ENCODE measurements at regions not wholly inside any gene's neighbourhood (a gene's known extent, or its start where the extent isn't known, plus 50 kb on each side); places are given as distances from the start of the nearest gene placed in this dataset.

GRCh38 chr5:97554977-97555643 is 372.1 kb upstream of the RIOK2 start:
- Histone ChIP-seq H3K9ac (replicated peaks in 1 of 4; ENCODE audit: extremely low read depth in 1 of 4, low read depth in 3 of 4, low read length in 3 of 4) (no peak overlapping the region), H3K23me2 (ENCODE audit: low read depth, low read length) (no peaks in the 10 kb centered on the region), H2AFZ (ENCODE audit: low read length) (0 out of 2 replicates have a peak overlapping the region, but pooled peaks have one; percentile 39), H3K79me1 (ENCODE audit: low read depth, low read length) (no peaks in the 10 kb centered on the region), H3K4ac (replicated peaks; ENCODE audit: insufficient read length, low read depth, low read length) (no peak overlapping the region), H3K18ac (ENCODE audit: extremely low read depth, low read length) (no peak overlapping the region), H4K20me1 (replicated peaks in 1 of 2; ENCODE audit: control insufficient read depth in 1 of 2, insufficient read depth in 2 of 2, low read length in 2 of 2) (no peaks in the 10 kb centered on the region), H3K14ac (ENCODE audit: insufficient read length) (no peak overlapping the region), H2BK20ac (ENCODE audit: low read length) (no peak overlapping the region), H3K27ac (ENCODE audit: low read depth, low read length) (no peak overlapping the region), H3K79me2 (ENCODE audit: control insufficient read depth in 1 of 2, insufficient read depth in 2 of 2, low read length in 2 of 2) (no peaks in the 10 kb centered on the region), H3K9me3 (ENCODE audit: insufficient read depth in 2 of 2, low read depth in 1 of 2, low read length in 1 of 2) (no peaks in the 10 kb centered on the region), H3K4me2 (ENCODE audit: insufficient read depth in 1 of 2, low read depth in 2 of 2, low read length in 2 of 2) (no peak overlapping the region), H2AK5ac (ENCODE audit: low read depth, low read length) (no peak overlapping the region), H4K8ac (ENCODE audit: extremely low read depth, insufficient read depth, low read length) (0 out of 2 replicates have a peak overlapping the region, but pooled peaks have one; percentile 1), H2BK5ac (ENCODE audit: low read depth, low read length) (no peak overlapping the region), H2BK12ac (ENCODE audit: low read depth, low read length) (no peak overlapping the region), H3K4me1 (replicated peaks in 1 of 4; ENCODE audit: control insufficient read depth in 3 of 4, insufficient read depth in 4 of 4, low read length in 3 of 4) (no peaks in the 10 kb centered on the region), H3K56ac (replicated peaks; ENCODE audit: insufficient read length, low read depth, low read length) (no peak overlapping the region), H3K36me3 (ENCODE audit: control insufficient read depth in 2 of 4, insufficient read depth in 4 of 4, low read length in 3 of 4) (no peaks in the 10 kb centered on the region), H3K27me3 (replicated peaks in 1 of 4; ENCODE audit: control insufficient read depth in 3 of 4, extremely low read depth in 1 of 4, insufficient read depth in 3 of 4, low read length in 3 of 4) (no peaks in the 10 kb centered on the region), H2BK120ac (replicated peaks; ENCODE audit: low read depth, low read length) (no peak overlapping the region), H2BK15ac (ENCODE audit: low read length) (no peak overlapping the region), H3K4me3 (ENCODE audit: extremely low read depth in 1 of 4, insufficient read depth in 2 of 4, low read depth in 3 of 4, low read length in 4 of 4) (no peak overlapping the region), H4K91ac (replicated peaks; ENCODE audit: insufficient read length, low read length) (no peak overlapping the region), H3K23ac (ENCODE audit: insufficient read length) (no peak overlapping the region), H4K5ac (ENCODE audit: insufficient read length, low read depth, low read length) (no peak overlapping the region)
- no peak for FAIRE-seq
- TF ChIP-seq CBX8 (IDR thresholded peaks at IDR 0.05; ENCODE audit: borderline replicate concordance, low read depth, low read length) (no peak), GABPA (IDR thresholded peaks at IDR 0.05; ENCODE audit: borderline replicate concordance, insufficient read depth, low read length) (no peak), BCL11A (IDR thresholded peaks at IDR 0.05; ENCODE audit: low read depth in 2 of 2, low read length in 2 of 2) (no peak), POU5F1 (IDR thresholded peaks at IDR 0.05; ENCODE audit: low read depth, low read length) (no peak), CEBPB (IDR thresholded peaks at IDR 0.05; ENCODE audit: low read depth, low read length) (no peak), NRF1 (IDR thresholded peaks at IDR 0.05; ENCODE audit: low read depth, low read length) (no peak), KDM5A (IDR thresholded peaks at IDR 0.05; ENCODE audit: low read length) (no peak), HDAC2 (IDR thresholded peaks at IDR 0.05; ENCODE audit: borderline replicate concordance in 1 of 2, low read depth in 2 of 2, low read length in 2 of 2) (no peak), TCF12 (IDR thresholded peaks at IDR 0.05; ENCODE audit: low read depth, low read length) (no peak), POLR2A (IDR thresholded peaks at IDR 0.05; ENCODE audit: control extremely low read depth in 1 of 2, low read depth in 2 of 2, low read length in 2 of 2) (no peak), TAF7 (optimal IDR thresholded peaks at IDR 0.05; ENCODE audit: borderline replicate concordance, low read depth, low read length) (no peak)
- ChIA-PET CTCF (ENCODE audit: partially characterized antibody) (no interaction called here), POLR2A (ENCODE audit: partially characterized antibody) (no interaction called here)
- no peak for DNase-seq (ENCODE audit: low read depth in 1 of 2, low spot score in 2 of 2)
- 95% methylated on average over 4 of the region's 4 CpGs; no CpG with 5 or more reads in 1 of the 2 experiments for WGBS, 2 experiments (ENCODE audit: extremely low coverage in 1 of 2, insufficient coverage in 1 of 2, insufficient read length in 1 of 2, insufficient replicate concordance in 2 of 2, low coverage in 1 of 2, low lambda C conversion rate in 2 of 2, missing lambda C conversion rate in 1 of 2)

Measured in H1 (cell line).